Skin of body (tissue), 1 donor: ENCODE measurements at regions not wholly inside any gene's neighbourhood (a gene's known extent, or its start where the extent isn't known, plus 50 kb on each side); places are given as distances from the start of the nearest gene placed in this dataset.

Source experiments
- DNase-seq: peaks from one replicate; lab custom pipeline; 2025; lab: John Stamatoyannopoulos, UW

DNA sequence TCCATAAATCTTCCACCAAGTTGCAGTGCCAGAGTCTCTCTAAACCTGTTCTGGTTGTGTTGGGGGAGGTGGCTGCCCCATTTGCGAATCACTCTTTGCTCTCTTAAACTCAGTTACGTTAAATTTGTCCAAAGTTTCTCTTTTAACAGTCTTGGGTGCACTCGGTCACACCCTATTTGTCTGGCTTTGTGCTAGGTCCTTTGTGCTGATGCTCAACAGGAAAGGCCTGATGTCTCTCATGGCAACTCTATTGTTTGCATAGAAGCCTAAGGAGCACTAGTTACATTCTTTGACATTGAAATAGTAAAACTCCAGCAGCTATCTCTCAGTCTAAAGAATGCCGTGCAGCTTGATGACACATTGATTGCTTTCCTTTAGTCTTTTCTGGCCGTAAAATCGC is 105.1 kb downstream of the TRMT11 start:
- DNase-seq, result peak; percentile 5

DNA sequence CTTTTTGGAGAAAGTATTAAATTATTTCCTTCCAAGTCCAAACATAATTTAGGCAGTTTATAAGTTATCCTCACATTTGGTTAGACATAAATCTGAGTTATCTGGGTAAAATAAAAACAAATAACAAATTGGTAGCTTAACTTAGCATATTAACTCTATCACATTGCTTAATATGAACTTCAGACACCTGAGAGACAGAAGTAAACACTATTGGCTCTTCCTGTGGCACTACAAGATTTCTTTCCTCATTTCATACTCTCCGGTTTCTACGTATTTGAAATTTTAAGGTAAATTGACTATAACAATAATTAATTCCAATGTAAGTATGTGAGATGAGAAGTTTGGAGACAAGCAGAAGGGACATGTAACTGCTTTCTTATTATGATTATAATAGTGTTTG is 106.8 kb downstream of the TRMT11 start:
- no peak for DNase-seq

DNA sequence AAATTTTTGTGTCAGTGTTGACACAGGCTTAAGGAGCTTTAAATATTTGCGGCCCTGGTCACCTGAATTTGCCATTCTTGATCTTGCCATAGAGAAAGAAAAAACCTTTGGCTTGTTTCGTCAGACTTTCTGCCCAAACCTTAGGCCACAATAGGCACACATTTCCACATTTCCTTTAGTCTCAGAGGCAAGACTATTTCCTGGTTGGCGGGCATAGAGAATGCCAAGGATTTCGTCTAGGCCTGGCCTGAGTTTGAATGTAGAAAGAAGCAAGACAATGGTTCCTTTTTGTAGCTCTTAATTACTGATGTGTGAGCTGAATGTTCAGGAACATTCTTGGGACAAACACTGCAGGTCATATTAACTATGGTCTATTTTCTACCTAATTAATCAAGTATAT is 108.1 kb downstream of the TRMT11 start:
- no peak for DNase-seq

DNA sequence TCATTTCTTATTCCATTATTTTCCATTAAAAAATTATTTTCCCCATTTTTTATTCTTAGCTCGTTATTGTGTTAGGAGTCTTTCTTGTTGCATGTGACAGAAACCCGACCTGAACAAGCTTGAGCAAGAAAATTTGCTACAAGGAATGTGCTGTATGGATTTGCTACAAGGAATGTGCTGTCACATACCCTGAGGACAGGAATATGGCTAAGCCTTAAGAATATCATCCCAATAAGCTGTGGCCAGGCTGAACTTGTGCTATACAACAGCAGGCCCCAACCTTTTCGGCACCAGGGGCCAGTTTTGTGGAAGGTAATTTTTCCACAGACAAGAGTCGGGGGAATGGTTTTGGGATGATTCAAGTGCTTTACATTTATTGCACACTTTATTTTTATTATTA is 114.0 kb downstream of the TRMT11 start:
- no peak for DNase-seq

DNA sequence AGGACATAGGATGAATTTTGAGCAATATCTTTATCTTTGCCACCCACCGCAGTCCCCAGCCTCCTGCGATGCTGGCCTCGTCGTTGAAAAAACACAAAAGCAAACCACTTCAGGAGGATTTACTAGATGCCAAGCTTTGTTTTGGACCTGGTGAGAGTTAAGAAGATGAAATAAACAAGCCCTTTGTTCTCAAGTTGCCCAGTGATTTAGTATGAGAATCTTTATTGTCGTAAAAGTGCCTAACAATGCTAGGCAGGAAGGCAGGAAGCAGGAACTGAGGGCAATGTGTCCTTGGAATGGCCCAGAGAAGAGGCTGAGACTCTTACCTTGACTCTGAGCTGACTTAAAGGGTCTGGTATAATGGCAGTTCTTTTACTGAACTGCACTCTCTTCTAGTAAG is 116.0 kb downstream of the TRMT11 start:
- DNase-seq, result no peak

DNA sequence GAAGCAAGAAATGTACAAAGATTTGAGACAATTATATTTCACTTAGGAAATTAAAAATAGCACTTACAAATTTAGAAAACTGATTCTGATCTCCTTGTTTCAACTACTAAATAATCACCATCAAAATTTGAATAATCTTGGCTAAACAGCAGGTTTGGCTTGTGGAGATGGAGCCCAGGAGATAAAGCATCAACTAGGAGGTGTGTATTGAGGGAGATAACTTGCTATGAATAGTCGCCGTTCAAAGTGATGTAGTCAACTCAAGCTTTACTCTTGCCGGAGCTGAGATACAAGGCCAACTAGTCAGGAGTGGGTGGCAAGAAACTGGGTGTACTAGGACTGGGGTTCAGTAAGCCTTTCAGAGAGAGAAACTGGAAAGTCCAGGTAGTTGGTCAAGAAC is 117.7 kb downstream of the TRMT11 start:
- no peak for DNase-seq

DNA sequence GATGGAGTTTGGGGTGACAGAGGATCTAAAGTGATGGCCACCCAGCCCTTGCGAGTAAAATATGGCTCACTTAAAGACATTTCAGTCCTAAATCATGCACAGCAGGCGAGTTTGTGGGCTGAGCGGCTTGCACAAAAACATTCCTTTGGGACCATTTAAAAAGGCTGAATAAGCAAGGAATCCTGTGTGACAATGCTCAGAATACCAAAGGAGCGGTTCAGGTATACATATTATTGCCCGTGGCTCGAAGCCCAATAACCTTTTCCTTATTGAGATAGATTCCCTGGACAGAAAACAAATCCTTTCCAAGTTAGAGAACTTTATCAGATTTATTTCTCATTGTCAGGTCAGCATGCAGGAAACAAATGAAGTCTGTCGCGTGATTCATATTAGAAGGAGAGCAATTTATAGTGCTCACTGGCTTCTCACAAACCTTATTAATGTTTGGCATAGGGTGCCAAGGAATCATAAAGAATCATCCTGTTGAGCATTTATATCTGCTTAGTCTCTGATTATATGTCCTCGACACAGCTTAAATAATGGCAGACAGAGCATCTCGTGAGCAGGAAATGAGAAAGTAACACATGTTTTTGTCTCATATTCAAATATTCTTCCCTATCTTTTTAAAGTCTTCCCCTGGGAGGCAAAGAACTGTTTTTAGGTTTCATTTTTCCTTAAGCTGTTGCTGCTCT is 121.3 kb downstream of the TRMT11 start:
- DNase-seq, result peak; percentile 15

DNA sequence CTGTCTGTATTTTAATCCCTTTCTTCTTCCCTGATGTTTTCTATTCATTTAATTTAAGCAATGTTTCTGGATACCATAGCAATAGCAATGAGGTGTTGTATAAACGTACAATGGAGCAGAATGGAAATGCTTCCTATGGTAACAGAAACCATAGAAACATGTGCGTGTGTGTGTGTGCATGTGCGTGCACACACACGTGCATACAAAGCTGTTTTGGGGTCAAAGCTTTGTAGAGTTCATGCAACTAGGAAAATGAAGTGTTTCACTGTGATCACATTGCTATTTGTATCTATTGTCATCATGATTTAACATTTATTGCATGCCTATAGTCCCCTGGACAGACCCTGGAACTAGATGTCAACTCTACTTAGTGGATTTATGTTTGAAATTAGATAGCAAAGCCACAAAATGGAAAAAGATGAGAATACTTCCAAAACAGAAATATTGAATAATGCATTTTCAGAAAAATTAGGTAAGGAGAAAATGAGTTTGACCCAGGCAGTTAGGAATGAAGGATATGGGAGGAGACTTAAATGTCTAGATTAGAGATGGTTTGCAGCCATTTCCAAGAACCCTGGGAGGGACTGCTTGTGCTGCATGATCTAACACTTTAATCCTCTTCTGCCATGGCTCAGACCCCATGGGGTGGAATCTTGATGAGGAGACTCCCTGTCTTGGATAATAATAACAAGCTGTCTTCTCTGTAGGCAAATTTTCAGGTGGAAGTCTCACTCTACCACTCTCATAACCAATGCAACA is 124.4 kb downstream of the TRMT11 start:
- no peak for DNase-seq

DNA sequence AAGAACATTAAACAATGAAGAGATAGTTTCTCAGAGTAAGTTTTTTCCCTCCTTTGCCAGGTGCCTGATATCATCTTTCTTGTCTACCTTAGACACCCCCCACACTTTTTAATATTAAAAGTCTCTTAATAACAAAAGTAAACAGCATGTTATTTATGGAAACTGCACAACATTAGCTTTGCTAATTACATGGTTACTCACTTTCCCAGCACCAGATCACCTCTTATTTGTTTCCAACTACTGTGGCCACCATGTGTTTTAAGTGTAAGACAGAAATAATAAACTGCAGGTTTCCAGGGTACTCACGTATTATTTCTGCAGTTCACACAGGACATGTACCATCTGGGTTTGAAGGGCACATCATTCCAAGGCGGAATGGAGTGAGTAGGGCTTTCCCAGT is 125.0 kb downstream of the TRMT11 start:
- no peak for DNase-seq

DNA sequence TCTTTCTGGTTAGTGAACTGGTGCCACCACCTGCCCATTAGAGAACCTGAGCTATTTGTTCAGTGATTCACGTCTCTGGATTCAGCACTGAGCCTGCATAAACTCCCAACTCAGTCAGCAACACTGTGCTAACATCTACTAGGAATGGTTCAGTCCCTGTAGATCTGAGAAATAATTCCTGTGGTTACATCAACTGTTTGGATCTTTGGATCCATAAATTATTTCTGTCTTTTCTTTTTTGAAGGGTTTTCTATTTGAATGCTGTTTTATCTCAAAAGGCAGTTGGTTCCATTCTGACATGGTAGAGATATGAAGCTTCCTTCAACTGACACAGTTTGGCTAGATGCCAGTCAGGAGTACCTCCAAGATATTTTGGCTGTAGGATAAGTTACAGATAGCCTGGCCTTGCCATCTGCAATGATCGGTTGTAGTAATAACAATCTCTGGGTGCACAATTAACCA is 125.9 kb downstream of the TRMT11 start:
- no peak for DNase-seq

DNA sequence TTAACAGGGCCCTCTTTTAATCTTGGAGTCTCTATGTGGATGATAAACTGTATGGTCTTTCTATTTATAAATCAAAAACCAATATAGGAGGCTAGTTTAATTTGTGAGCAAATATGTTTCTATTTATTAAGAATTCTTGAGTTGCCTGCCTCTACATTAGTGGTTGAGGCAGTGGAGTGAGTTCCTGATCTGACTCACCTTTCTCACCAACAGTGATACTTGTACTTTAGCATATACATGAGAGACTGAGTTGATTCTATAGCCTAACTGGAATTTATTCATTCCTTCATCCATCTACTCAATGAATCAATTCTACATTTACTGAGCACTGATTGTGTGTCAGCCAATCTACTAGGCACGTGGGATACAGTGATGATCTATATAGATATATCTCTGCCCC is 126.9 kb downstream of the TRMT11 start:
- no peak for DNase-seq

DNA sequence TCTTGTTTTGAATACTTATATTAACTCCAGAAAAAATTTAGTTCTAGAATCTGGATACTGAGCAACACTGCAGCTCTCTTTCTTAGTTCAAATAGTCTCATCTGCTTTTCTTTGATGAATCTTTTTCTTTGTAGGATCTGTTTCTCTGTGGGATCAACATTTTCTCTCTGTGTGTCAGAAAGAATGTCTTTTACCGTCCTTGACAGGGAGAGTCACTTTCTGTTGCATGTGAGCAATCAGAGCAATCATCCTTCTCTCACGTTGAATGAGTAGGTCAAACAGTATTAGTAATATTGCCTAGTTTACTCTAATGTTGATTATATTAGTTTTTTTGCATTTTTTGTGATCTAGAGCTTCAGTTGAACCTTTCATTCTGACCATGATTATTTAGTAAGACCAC is 130.9 kb downstream of the TRMT11 start:
- no peak for DNase-seq

DNA sequence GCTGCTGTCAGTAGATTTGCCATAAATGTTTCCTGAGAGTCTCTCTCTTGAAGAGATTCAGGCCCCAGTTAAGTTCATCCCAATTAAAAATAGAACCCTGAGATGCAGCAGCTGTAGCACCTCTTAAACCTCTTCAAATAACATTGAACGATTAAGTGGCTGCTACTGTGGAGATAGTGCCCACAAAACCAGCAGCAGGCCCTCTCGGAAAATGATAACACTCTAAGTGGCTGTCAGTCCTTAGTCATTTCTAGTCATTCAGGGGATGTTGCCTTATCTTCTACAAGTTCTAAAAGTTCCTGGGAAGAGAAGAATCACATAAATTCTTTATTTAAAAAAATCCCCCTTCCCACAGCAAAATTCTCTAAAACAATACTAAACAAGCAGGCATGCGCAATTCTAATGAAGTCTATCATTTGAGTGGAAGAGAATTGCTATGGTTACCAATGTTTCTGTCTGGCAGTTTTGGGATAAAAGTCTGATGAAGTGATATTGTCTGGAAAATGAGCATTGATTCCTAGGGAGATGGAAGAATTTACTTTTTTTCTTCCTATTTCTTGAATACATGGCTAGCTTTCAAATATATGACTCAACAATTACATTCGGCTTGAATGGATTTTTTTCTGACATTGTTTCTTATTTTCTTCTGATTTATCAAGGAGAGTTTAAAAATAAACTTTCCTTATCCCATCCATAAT is 131.9 kb downstream of the TRMT11 start:
- DNase-seq, result peak; percentile 15

DNA sequence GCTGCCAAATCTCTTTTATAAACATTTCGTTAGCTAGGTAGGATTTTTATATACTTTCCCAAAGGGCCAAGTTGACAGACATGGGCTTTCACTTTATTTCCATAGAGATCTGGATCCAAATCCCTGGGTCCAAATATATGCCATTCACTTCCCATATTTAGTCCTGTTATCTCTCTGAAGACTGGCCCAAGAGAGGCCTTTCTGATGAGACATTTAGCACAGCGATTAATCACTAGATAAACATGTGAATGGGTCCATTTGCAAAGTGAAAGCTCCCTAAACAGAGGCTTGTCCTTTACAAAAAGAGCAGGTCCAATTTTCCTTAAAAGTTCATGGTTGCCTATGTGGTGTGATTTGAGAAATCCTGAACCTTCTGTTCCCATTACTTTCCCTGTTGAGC is 132.6 kb downstream of the TRMT11 start:
- no peak for DNase-seq

DNA sequence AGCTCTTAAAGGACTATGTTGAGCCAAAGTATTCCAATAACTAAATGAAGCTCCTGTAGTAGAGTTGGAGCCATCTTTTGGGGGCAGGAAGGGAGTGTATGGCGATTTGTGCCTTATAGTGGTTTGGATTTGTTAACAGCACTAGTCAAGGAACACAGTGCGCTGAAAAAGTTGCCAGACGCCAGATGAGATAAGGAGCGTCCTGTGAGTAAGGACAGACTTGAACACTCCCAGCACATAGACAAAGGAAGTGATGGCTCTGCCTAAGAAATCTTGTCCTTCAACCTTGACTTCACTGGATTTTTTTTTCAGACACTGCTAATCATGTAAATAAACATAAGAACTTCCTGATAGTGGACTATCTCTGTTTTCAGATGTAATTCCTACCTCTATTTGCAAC is 136.9 kb downstream of the TRMT11 start:
- no peak for DNase-seq

DNA sequence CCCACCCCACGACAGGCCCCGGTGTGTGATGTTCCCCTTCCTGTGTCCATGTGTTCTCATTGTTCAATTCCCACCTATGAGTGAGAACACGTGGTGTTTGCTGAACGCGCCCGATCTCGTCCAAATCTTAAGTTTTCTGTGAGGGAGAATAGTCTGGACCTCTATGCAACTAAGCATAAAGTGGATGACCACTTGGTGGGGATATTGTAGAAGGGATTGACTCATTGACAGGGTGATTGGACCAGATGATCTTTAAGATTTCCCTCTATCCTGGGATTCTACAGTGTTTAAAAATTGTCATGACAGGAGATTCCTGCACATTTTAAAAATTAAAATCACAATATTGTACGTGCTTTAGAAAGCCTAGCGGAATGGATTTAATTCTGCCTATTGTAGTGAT is 141.3 kb downstream of the TRMT11 start:
- peak; percentile 15 for DNase-seq

DNA sequence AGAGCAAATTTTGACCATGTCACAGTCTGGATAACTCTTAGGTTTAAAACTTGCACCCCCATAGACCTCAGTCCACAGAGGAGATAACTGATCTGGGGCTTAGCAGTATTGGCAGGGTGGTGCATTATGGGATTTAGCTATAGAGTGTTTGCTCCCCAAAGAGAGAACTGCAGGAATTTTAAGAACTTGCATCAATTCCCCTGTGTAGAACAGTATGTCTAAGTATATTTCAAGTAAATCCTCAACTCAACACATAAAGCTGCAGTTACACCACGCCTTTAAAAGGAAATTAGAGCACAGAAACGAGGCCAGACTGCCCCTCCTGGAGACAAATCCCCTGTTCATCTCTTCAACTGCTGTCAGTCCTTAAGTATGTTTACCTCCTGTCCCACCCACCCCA is 144.9 kb downstream of the TRMT11 start:
- DNase-seq, result peak; percentile 22

DNA sequence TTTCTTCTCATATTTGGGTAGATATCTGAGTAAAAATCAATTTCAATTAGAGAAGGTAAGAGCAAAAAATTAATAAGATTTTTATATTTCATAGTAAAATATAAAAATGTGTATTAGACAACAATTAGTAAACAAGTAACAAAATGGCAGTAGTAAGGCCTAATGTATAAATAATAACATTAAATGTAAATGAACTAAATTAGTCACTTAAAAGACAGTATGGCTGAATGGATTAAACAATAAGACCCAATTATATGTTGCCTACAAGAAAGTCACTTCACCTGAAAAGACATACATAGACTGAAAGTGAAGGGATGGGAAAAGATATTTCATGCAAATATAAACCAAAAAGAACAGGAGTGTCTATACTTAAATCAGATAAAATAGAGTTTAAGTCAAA is 147.6 kb downstream of the TRMT11 start:
- DNase-seq, result no peak

DNA sequence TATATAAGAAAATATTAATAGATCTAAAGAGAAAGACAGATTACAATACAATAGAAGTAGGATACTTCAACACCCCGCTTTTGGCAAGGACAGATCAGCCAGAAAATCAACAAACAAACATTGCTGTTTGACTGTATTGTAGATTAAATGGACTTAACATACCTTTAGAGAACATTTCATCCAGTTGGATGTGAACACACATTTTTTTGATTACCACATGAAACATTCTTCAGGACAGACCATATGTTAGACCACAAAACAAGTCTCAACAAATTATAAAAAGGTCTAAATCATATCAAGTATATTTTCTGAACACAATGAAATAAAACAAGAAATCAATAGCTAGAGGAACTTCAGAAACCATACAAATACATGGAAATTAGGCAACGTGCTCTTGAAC is 148.2 kb downstream of the TRMT11 start:
- no peak for DNase-seq

DNA sequence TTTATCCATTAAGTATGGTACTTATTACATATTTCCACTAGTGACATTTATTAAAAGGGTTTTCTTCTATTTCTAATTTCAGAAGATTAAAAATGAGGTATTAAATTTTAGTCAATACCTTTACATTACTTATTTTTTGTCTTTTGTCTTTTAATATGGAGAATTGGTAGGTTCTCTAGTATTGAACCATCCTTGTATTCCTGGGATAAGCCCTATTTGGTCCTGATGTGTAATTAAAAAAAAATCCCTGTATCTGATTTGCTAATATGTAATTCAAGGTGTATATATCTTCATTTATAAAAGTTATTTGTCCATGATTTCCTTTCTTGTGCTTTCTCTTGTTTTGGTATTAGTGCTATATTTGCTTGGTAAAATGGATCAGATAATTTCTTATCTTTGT is 153.7 kb downstream of the TRMT11 start:
- DNase-seq, result no peak

DNA sequence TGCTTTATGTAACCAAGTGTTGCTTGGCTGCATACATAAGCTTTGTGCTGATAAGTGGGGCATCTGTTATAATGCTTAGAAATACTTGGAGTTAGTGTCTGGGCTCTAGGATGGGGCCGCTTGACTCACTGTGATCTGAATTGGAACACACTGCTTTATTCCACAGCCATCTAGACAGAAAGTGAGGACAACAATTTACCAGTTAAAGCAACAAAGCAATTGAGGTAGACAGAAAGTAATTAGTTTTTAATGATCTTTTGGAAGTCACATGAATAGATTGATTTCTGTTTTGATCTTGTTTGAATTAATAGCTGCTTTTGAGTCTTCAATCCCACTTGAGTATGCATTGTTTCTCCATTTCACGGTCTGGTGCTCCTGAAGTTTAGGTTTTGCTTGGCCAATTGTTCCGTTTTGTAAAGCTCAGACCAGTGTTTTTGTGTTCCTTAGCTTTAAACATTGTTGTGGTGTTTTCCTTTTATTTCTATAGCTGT is 157.5 kb downstream of the TRMT11 start:
- no peak for DNase-seq

DNA sequence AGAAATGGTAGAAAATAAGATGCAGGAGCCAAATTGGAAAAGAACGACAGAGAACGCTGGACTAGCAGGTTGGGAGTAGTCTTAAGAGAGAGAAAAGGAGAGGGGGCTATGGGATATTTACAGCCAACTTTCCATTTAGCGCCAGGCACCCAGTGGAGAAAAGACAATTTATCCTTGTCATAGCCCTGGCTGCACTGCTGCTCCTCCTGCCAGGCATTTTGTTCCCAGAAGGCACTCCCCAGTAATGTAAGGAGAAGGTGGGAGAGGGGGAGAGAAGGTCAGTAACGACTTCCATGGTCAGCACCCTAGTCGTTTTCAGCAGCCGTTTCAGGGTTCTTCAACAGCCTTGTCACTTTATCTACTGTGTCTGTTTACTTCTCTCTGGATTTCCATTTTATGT is 159.0 kb downstream of the TRMT11 start:
- no peak for DNase-seq
